Upper lobe of left lung (tissue), 6 donors: ENCODE measurements at regions not wholly inside any gene's neighbourhood (a gene's known extent, or its start where the extent isn't known, plus 50 kb on each side); places are given as distances from the start of the nearest gene placed in this dataset.

ENCODE experiments used
- ATAC-seq, 2 donors: fragments of 200-7000 bp; cut with Tn5 transposase; one replicate each; pipeline ENCODE4 v1.9.1; 2022; ENCODE audit warnings: mild to moderate bottlenecking in 2 of 2, moderate library complexity in 2 of 2; ENCODE audit not compliant: low FRiP score in 2 of 2
- DNase-seq, 2 donors: peaks; one replicate each; pipeline ENCODE4 v3.0.0-alpha.2; 2019 to 2020
- H3K27ac ChIP-seq, 4 donors: fragments of 200-600 bp; sonication (generic); one replicate each; pipeline ENCODE4 v1.5.1; 2016 to 2019
- H3K27me3 ChIP-seq, 4 donors: fragments of 200-600 bp; sonication (generic); one replicate each; pipeline ENCODE4 v1.5.1; 2017 to 2019
- H3K36me3 ChIP-seq, 4 donors: fragments of 200-600 bp; sonication (generic); one replicate each; pipeline ENCODE4 v1.5.1; 2016 to 2019
- H3K4me1 ChIP-seq, 4 donors: fragments of 200-600 bp; sonication (generic); one replicate each; pipeline ENCODE4 v1.5.1; 2018 to 2019
- H3K4me3 ChIP-seq, 4 donors: fragments of 200-600 bp; sonication (generic); one replicate each; pipeline ENCODE4 v1.5.1; 2017 to 2019; ENCODE audit warnings: mild to moderate bottlenecking in 2 of 4, moderate library complexity in 1 of 4
- H3K9me3 ChIP-seq, 4 donors: fragments of 200-600 bp; sonication (generic); one replicate each; pipeline ENCODE4 v1.5.1; 2018 to 2019
- EP300 ChIP-seq, 4 donors: sonication (generic); formaldehyde crosslinking; IDR thresholded peaks; one replicate each; pipeline ENCODE4 v1.5.1; 2017; ENCODE audit warnings: antibody characterized with exemption in 4 of 4, control low read depth in 2 of 4
- POLR2A ChIP-seq, 4 donors: fragments of 450-650 bp; IDR thresholded peaks; one replicate each; pipeline ENCODE4 v1.5.1; 2016 to 2017; ENCODE audit warnings: antibody characterized with exemption in 4 of 4, mild to moderate bottlenecking in 2 of 4
- POLR2AphosphoS5 ChIP-seq, 2 donors: sonication (generic); formaldehyde crosslinking; IDR thresholded peaks; one replicate each; pipeline ENCODE4 v1.5.1; 2017; ENCODE audit warnings: antibody characterized with exemption in 2 of 2
- WGBS, 2 donors: methylation state at CpG; one replicate each; pipeline ENCODE4 v1.1.5; 2017 to 2018; 5-methylcytosine and 5-hydroxymethylcytosine counted together
- TF ChIP-seq, protein P1 (sequence below), 6 experiments: fragments of 450-650 bp in 4 of 6; fragments of 200-600 bp in 2 of 6; sonication (generic) in 2 of 6; IDR thresholded peaks; one replicate each; pipeline ENCODE4 v1.5.1; 2016 to 2019; ENCODE audit warnings: antibody characterized with exemption in 6 of 6
- donor health status: DM: no; HTN: no; CAD: no; lungs with moderate emphysema.
- donor health status: DM: no; HTN: yes; CAD: no; lungs with severe emphysema.

DNA sequence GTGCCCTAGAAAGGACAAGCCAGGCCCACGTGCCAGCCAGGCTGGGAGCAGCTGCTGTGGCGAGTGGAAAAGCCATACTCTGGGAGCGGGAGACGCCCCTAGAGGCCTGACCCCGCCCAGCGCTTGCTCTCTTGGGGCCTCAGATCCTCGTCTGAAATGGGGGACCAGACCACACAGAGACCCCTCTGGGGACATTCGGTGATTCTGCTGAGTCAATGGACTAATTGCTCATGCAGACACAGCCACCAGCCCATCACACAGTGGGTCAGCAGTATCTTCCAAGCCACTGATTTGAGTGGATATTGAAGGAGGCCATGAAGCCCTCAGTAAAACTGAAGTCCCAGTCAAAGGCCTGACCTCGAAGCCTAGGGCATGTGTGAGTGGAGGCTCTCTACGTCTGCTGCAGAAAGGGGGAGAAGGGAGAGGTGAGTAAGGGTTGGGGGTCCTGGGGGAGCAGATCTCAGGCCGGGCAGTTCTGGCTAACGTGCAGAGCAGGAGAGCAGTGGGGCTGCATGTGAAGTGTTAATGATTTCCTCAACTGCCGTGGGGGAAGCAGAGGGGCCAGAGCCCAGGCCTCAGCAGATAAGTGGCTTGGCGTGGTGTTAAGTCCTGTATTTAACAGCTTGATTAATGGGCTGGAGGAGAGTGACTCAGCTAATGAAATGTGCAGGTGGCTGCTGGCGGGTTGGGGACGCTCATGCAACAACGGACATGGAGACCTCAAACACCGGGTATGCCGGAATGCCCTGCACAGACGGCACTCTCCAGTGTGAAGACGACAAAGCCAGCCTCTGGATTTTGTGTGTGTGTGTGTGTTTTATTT lies 104.4 kb upstream of the TWIST2 start:
- Histone ChIP-seq H3K4me1 (no peaks in the 10 kb centered on the region), H3K27ac (no peak overlapping the region), H3K9me3 (no peaks in the 10 kb centered on the region), H3K27me3 (no peaks in the 10 kb centered on the region), H3K36me3 (no peaks in the 10 kb centered on the region), H3K4me3 (no peak overlapping the region)
- TF ChIP-seq POLR2A (IDR thresholded peaks at IDR 0.05), result no peak
- TF ChIP-seq, protein P1, sequence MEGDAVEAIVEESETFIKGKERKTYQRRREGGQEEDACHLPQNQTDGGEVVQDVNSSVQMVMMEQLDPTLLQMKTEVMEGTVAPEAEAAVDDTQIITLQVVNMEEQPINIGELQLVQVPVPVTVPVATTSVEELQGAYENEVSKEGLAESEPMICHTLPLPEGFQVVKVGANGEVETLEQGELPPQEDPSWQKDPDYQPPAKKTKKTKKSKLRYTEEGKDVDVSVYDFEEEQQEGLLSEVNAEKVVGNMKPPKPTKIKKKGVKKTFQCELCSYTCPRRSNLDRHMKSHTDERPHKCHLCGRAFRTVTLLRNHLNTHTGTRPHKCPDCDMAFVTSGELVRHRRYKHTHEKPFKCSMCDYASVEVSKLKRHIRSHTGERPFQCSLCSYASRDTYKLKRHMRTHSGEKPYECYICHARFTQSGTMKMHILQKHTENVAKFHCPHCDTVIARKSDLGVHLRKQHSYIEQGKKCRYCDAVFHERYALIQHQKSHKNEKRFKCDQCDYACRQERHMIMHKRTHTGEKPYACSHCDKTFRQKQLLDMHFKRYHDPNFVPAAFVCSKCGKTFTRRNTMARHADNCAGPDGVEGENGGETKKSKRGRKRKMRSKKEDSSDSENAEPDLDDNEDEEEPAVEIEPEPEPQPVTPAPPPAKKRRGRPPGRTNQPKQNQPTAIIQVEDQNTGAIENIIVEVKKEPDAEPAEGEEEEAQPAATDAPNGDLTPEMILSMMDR (IDR thresholded peaks at IDR 0.05), result no peak
- no peak for TF ChIP-seq POLR2AphosphoS5 (IDR thresholded peaks at IDR 0.05)
- no peak for TF ChIP-seq EP300 (IDR thresholded peaks at IDR 0.05)
- no peak for DNase-seq
- ATAC-seq, result no peak
- WGBS, 2 donors, result 47 to 54% methylated on average over 15 to 21 of the region's 21 CpGs

DNA sequence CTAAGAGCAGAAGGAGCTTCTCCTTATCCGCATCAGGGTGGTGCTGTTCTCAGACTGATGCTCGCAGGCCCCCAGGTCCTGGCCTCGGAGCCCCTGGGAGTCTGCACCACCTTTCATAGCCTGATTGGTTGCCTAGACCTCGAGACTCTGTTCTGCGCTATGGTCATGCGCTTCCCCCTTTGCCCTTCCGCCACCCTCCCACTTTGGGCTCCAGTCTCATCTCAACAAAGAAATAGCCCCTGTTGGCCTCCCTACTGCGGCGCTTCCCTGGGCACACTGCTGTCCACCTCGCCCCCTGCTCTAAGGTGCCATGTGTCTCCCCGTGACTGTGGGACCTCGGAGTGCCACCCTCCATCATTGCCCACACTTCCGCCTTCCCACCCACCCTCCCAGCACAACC lies 102.9 kb upstream of the TWIST2 start:
- no peaks in the 10 kb centered on the region for H3K4me1 ChIP-seq
- H3K27me3 ChIP-seq, result no peaks in the 10 kb centered on the region
- DNase-seq (no peak), ATAC-seq (no peak)
- H3K27ac ChIP-seq, result no peak overlapping the region
- H3K4me3 ChIP-seq, result no peak overlapping the region
- H3K36me3 ChIP-seq, result no peaks in the 10 kb centered on the region
- H3K9me3 ChIP-seq, result peaks cover 0 to 3% (median 0%) of the 10 kb centered on the region in 4 donors
- TF ChIP-seq EP300 (IDR thresholded peaks at IDR 0.05), result no peak
- TF ChIP-seq POLR2A (IDR thresholded peaks at IDR 0.05), result no peak
- TF ChIP-seq POLR2AphosphoS5 (IDR thresholded peaks at IDR 0.05), result no peak
- TF ChIP-seq, protein P1 (IDR thresholded peaks at IDR 0.05), result no peak
- WGBS, 2 donors, result 87 to 89% methylated on average over 13 of the region's 13 CpGs

DNA sequence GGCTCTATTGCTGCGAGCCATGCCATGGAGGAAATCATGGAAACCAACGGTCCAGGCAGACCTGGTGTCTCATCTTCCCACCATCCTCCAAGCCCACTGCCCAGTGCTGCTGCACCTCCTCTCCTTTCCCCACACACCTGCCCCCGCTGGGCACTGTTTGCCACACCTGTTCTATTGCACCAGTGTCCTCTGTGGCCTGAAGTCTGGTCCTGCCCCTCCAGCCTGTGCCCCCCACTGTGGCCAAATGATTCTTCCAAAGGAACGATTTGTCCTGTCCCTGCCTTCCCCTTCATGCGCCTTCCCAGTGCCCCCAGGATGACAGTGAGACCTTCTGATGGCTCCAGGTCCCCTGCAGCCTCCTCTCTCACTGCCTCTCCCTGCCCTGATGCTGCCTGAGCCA lies 101.9 kb upstream of the TWIST2 start:
- 85 to 89% methylated on average over 5 of the region's 5 CpGs for WGBS, 2 donors

DNA sequence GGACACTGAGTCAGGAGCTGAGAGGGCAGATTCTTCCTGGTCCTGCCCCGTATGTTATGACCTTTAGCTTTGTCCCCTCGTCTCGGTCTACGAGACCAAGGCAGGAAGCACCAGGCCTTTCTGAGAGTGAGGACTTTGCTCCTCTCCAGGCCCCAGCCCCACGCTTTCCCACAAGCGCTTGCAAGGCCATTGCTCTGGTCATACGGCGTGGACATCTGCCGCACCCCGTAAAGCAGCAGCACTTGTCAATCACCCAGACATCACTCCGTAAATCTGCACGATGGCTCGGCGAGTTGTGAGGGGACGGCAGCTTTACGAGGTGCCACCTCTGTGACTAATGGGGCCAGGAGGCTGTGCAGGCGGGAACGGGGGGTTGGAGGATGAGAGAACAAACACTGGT lies 100.8 kb upstream of the TWIST2 start:
- TF ChIP-seq POLR2A (IDR thresholded peaks at IDR 0.05) (no peak), EP300 (IDR thresholded peaks at IDR 0.05) (no peak), POLR2AphosphoS5 (IDR thresholded peaks at IDR 0.05) (no peak)
- TF ChIP-seq, protein P1 (IDR thresholded peaks at IDR 0.05), result no peak
- ATAC-seq (no peak), DNase-seq (no peak)
- H3K4me3 ChIP-seq, result no peak overlapping the region
- WGBS, 2 donors, result 69 to 78% methylated on average over 13 to 18 of the region's 18 CpGs
- H3K27me3 ChIP-seq, result no peaks in the 10 kb centered on the region
- H3K4me1 ChIP-seq, result no peaks in the 10 kb centered on the region
- peaks cover 0 to 6% (median 3%) of the 10 kb centered on the region in 4 donors for H3K9me3 ChIP-seq
- H3K36me3 ChIP-seq, result no peaks in the 10 kb centered on the region
- no peak overlapping the region for H3K27ac ChIP-seq

More for the DNA sequence above, 101.9 kb upstream of the TWIST2 start:
- ATAC-seq, result no peak
- peaks cover 0 to 6% (median 3%) of the 10 kb centered on the region in 4 donors for H3K9me3 ChIP-seq
- H3K4me1 ChIP-seq, result no peaks in the 10 kb centered on the region
- DNase-seq, result no peak
- H3K27ac ChIP-seq, result no peak overlapping the region
- no peaks in the 10 kb centered on the region for H3K27me3 ChIP-seq
- TF ChIP-seq EP300 (IDR thresholded peaks at IDR 0.05) (no peak), POLR2AphosphoS5 (IDR thresholded peaks at IDR 0.05) (no peak), POLR2A (IDR thresholded peaks at IDR 0.05) (no peak)
- TF ChIP-seq, protein P1 (IDR thresholded peaks at IDR 0.05), result no peak
- no peak overlapping the region for H3K4me3 ChIP-seq
- H3K36me3 ChIP-seq, result no peaks in the 10 kb centered on the region

DNA sequence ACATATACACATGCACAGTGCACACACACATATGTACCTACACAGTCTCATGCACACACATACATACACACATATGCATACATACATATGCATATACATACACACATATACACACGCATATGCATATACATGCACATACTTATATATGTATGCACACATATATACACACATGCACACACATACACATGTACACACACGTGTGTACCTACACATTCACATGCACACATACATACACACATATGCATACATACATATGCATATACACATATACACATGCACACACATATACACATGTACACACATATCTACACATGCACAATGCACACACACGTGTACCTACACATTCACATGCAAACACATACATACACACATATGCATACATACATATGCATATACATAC lies 100.3 kb upstream of the TWIST2 start:
- Histone ChIP-seq H3K27ac (no peak overlapping the region), H3K4me3 (no peak overlapping the region), H3K9me3 (peaks cover 0 to 6% (median 3%) of the 10 kb centered on the region in 4 donors), H3K4me1 (no peaks in the 10 kb centered on the region), H3K27me3 (no peaks in the 10 kb centered on the region), H3K36me3 (no peaks in the 10 kb centered on the region)
- DNase-seq, result no peak
- TF ChIP-seq POLR2A (IDR thresholded peaks at IDR 0.05) (no peak), EP300 (IDR thresholded peaks at IDR 0.05) (no peak), POLR2AphosphoS5 (IDR thresholded peaks at IDR 0.05) (no peak)
- TF ChIP-seq, protein P1 (IDR thresholded peaks at IDR 0.05), result no peak
- WGBS, 2 donors, result 60 to 88% methylated on average over 3 of the region's 3 CpGs
- ATAC-seq, result no peak
